SU-DHL-6 (cell line): ENCODE measurements at regions not wholly inside any gene's neighbourhood (a gene's known extent, or its start where the extent isn't known, plus 50 kb on each side); places are given as distances from the start of the nearest gene placed in this dataset.

ENCODE experiments used
- H2AFZ ChIP-seq: fragments of 200-600 bp; sonication (generic); 2 replicates; pipeline ENCODE4 v1.6.1; 2014; ENCODE audit warnings: low read depth, mild to moderate bottlenecking, moderate library complexity, mixed read lengths, antibody characterized with exemption, low read length; ENCODE audit not compliant: severe bottlenecking
- H3F3A ChIP-seq: fragments of 200-600 bp; shearing (Covaris generic); 2 replicates; pipeline ENCODE4 v1.6.0; 2016; ENCODE audit warnings: antibody characterized with exemption, mild to moderate bottlenecking; ENCODE audit not compliant: insufficient read depth
- H3K27ac ChIP-seq: fragments of 200-600 bp; sonication (generic); 2 replicates; pipeline ENCODE4 v1.5.1; 2016; ENCODE audit warnings: low read depth, mild to moderate bottlenecking, low read length, moderate library complexity, mixed read lengths
- H3K27me3 ChIP-seq: fragments of 200-600 bp; sonication (generic), shearing (Covaris generic); 2 replicates; pipeline ENCODE4 v1.6.0; 2014; ENCODE audit warnings: mild to moderate bottlenecking, low read length
- H3K36me3 ChIP-seq: fragments of 200-600 bp; sonication (generic); 2 replicates; pipeline ENCODE4 v1.6.1; 2014; ENCODE audit warnings: mild to moderate bottlenecking, low read length, mixed read lengths
- H3K4me2 ChIP-seq: fragments of 300-600, 200-600 bp; shearing (Covaris generic), sonication (generic); 2 replicates; pipeline ENCODE4 v1.6.0; 2014; ENCODE audit warnings: low read length, low read depth, mild to moderate bottlenecking; ENCODE audit not compliant: poor library complexity, severe bottlenecking
- H3K4me3 ChIP-seq: fragments of 200-600 bp; sonication (generic); 2 replicates; pipeline ENCODE4 v1.5.1; 2014; ENCODE audit warnings: antibody characterized with exemption, low read length, mild to moderate bottlenecking, mixed read lengths; ENCODE audit not compliant: insufficient read depth, poor library complexity, severe bottlenecking
- H3K79me2 ChIP-seq: fragments of 200-600 bp; sonication (generic); 2 replicates; pipeline ENCODE4 v1.6.1; 2014; ENCODE audit warnings: mild to moderate bottlenecking, low read length, moderate library complexity; ENCODE audit not compliant: insufficient read depth
- H3K9ac ChIP-seq: fragments of 200-600 bp; sonication (generic); 2 replicates; pipeline ENCODE4 v1.7.0; 2014; ENCODE audit warnings: mild to moderate bottlenecking, low read length
- H3K9me2 ChIP-seq: fragments of 200-600 bp; sonication (generic); replicated peaks from 2 replicates; pipeline ENCODE4 v1.6.1; 2014; ENCODE audit warnings: low read length; ENCODE audit not compliant: insufficient read depth
- H3K9me3 ChIP-seq: fragments of 200-600 bp; sonication (generic); 2 replicates; pipeline ENCODE4 v1.6.1; 2014; ENCODE audit warnings: low read length, mixed read lengths; ENCODE audit not compliant: insufficient read depth
- H4K20me1 ChIP-seq: fragments of 200-600 bp; sonication (generic); 2 replicates; pipeline ENCODE4 v1.6.1; 2014; ENCODE audit warnings: low read depth, mild to moderate bottlenecking, antibody characterized with exemption, low read length, moderate library complexity, mixed read lengths
- CTCF ChIP-seq: fragments of 200-600 bp; sonication (generic); IDR thresholded peaks from one replicate; pipeline ENCODE4 v1.5.1; 2017; ENCODE audit warnings: antibody characterized with exemption, mild to moderate bottlenecking, low read length, moderate library complexity; ENCODE audit not compliant: insufficient read depth, poor library complexity, severe bottlenecking
- EZH2phosphoT487 ChIP-seq: fragments of 200-600 bp; sonication (generic), shearing (Covaris generic); conservative IDR thresholded peaks from 2 replicates; pipeline ENCODE4 v1.6.1; 2018; ENCODE audit warnings: mild to moderate bottlenecking, antibody characterized with exemption, low read length, moderate library complexity, mixed read lengths

- Histone ChIP-seq H3K79me2 (no peaks in the 10 kb centered on the region), H3K9ac (no peak overlapping the region), H3K27me3 (no peaks in the 10 kb centered on the region), H3K4me2 (no peak overlapping the region), H4K20me1 (no peaks in the 10 kb centered on the region), H3K27ac (no peak overlapping the region), H3K4me3 (no peak overlapping the region), H3K9me3 (no peaks in the 10 kb centered on the region), H2AFZ (no peak overlapping the region), H3F3A (no peaks in the 10 kb centered on the region), H3K36me3 (no peaks in the 10 kb centered on the region), H3K9me2 (no peaks in the 10 kb centered on the region)
- TF ChIP-seq EZH2phosphoT487, result no peak
- TF ChIP-seq CTCF, result no peak
Measured at GRCh38 chr18:45503990-45504389, 111.3 kb upstream of the SLC14A2 start.

- Histone ChIP-seq H3K9me2 (no peaks in the 10 kb centered on the region), H3K9me3 (no peaks in the 10 kb centered on the region), H2AFZ (no peak overlapping the region), H4K20me1 (no peaks in the 10 kb centered on the region), H3K27ac (no peak overlapping the region), H3F3A (no peaks in the 10 kb centered on the region), H3K27me3 (no peaks in the 10 kb centered on the region), H3K4me2 (no peak overlapping the region), H3K4me3 (no peak overlapping the region), H3K36me3 (no peaks in the 10 kb centered on the region), H3K9ac (no peak overlapping the region), H3K79me2 (no peaks in the 10 kb centered on the region)
- TF ChIP-seq CTCF, result no peak
- no peak for TF ChIP-seq EZH2phosphoT487
Measured at GRCh38 chr18:45505497-45506206, 109.6 kb upstream of the SLC14A2 start.

- Histone ChIP-seq H3K79me2 (no peaks in the 10 kb centered on the region), H3K4me2 (no peak overlapping the region), H3K27ac (no peak overlapping the region), H3K9me2 (no peaks in the 10 kb centered on the region), H3K9ac (no peak overlapping the region), H3F3A (no peaks in the 10 kb centered on the region), H3K27me3 (no peaks in the 10 kb centered on the region), H3K9me3 (no peaks in the 10 kb centered on the region), H4K20me1 (no peaks in the 10 kb centered on the region), H3K36me3 (no peaks in the 10 kb centered on the region), H3K4me3 (no peak overlapping the region), H2AFZ (no peak overlapping the region)
- TF ChIP-seq EZH2phosphoT487 (no peak), CTCF (no peak)
Measured at GRCh38 chr18:45506951-45507350, 108.3 kb upstream of the SLC14A2 start.
